ENCODE measurements at regions not wholly inside any gene's neighbourhood (a gene's known extent, or its start where the extent isn't known, plus 50 kb on each side); places are given as distances from the start of the nearest gene placed in this dataset.

- no peak for DNase-seq (ENCODE audit: low read depth)
Measured at GRCh38 chr7:20945451-20945850, 158.8 kb upstream of the SP8 start.

- no peak for DNase-seq (ENCODE audit: low read depth)
Measured at GRCh38 chr7:20952916-20953315, 166.2 kb upstream of the SP8 start.

- no peak for DNase-seq (ENCODE audit: low read depth)
Measured at GRCh38 chr7:20954711-20955619, 168.3 kb upstream of the SP8 start.

GRCh38 chr7:20958572-20958971 lies 171.9 kb upstream of the SP8 start:
- DNase-seq (ENCODE audit: low read depth), result no peak

GRCh38 chr7:20959281-20959680 lies 172.6 kb upstream of the SP8 start:
- DNase-seq (ENCODE audit: low read depth), result no peak

- DNase-seq (ENCODE audit: low read depth), result no peak
Measured at GRCh38 chr7:20963556-20964280, 177.0 kb upstream of the SP8 start.

GRCh38 chr7:20964281-20964918 lies 177.7 kb upstream of the SP8 start:
- no peak for DNase-seq (ENCODE audit: low read depth)

GRCh38 chr7:20971219-20971618 lies 184.5 kb upstream of the SP8 start:
- no peak for DNase-seq (ENCODE audit: low read depth)

- DNase-seq (ENCODE audit: low read depth), result no peak
Measured at GRCh38 chr7:20980232-20980631, 193.5 kb upstream of the SP8 start.

- DNase-seq (ENCODE audit: low read depth), result no peak
Measured at GRCh38 chr7:20980668-20981264, 194.1 kb upstream of the SP8 start.

GRCh38 chr7:20988340-20988739 lies 201.7 kb upstream of the SP8 start:
- DNase-seq (ENCODE audit: low read depth), result no peak

GRCh38 chr7:20991544-20991943 lies 204.9 kb upstream of the SP8 start:
- DNase-seq (ENCODE audit: low read depth), result no peak

GRCh38 chr7:20993693-20994092 lies 207.0 kb upstream of the SP8 start:
- no peak for DNase-seq (ENCODE audit: low read depth)

- no peak for DNase-seq (ENCODE audit: low read depth)
Measured at GRCh38 chr7:20998309-20998708, 211.6 kb upstream of the SP8 start.

- no peak for DNase-seq (ENCODE audit: low read depth)
Measured at GRCh38 chr7:21011153-21011552, 224.5 kb upstream of the SP8 start.

GRCh38 chr7:21013765-21014539 lies 227.3 kb upstream of the SP8 start:
- DNase-seq (ENCODE audit: low read depth), result no peak

- DNase-seq (ENCODE audit: low read depth), result no peak
Measured at GRCh38 chr7:21020667-21021066, 234.0 kb upstream of the SP8 start.

- no peak for DNase-seq (ENCODE audit: low read depth)
Measured at GRCh38 chr7:21023841-21024484, 237.3 kb upstream of the SP8 start.

GRCh38 chr7:21024485-21024867 lies 237.8 kb upstream of the SP8 start:
- DNase-seq (ENCODE audit: low read depth), result no peak

- no peak for DNase-seq (ENCODE audit: low read depth)
Measured at GRCh38 chr7:21028186-21028585, 241.5 kb upstream of the SP8 start.

GRCh38 chr7:21028599-21028998 lies 241.9 kb upstream of the SP8 start:
- DNase-seq (ENCODE audit: low read depth), result no peak
